Right lobe of liver (tissue), 4 donors: ENCODE measurements at regions not wholly inside any gene's neighbourhood (a gene's known extent, or its start where the extent isn't known, plus 50 kb on each side); places are given as distances from the start of the nearest gene placed in this dataset.

Source experiments
- POLR2A ChIP-seq: fragments of 450-650 bp; IDR thresholded peaks from one replicate; pipeline ENCODE4 v1.6.1; 2017; ENCODE audit warnings: antibody characterized with exemption, mild to moderate bottlenecking
- TF ChIP-seq, protein P1 (sequence below), 4 donors: fragments of 200-600 bp in 3 of 4; fragments of 450-650 bp in 1 of 4; IDR thresholded peaks; one replicate each; pipeline versions ENCODE4 v1.5.1 to v1.8.0; 2016 to 2022; ENCODE audit warnings: antibody characterized with exemption in 4 of 4, mild to moderate bottlenecking in 2 of 4
- donor health status: DM: no; HTN: no; CAD: no.
- donor health status: DM: no; HTN: no; CAD: no.
- donor health status: DM: no; HTN: yes; CAD: no.

GRCh38 chr16:63416712-63417111 lies 1380.5 kb upstream of the CDH8 start:
- TF ChIP-seq, protein P1, sequence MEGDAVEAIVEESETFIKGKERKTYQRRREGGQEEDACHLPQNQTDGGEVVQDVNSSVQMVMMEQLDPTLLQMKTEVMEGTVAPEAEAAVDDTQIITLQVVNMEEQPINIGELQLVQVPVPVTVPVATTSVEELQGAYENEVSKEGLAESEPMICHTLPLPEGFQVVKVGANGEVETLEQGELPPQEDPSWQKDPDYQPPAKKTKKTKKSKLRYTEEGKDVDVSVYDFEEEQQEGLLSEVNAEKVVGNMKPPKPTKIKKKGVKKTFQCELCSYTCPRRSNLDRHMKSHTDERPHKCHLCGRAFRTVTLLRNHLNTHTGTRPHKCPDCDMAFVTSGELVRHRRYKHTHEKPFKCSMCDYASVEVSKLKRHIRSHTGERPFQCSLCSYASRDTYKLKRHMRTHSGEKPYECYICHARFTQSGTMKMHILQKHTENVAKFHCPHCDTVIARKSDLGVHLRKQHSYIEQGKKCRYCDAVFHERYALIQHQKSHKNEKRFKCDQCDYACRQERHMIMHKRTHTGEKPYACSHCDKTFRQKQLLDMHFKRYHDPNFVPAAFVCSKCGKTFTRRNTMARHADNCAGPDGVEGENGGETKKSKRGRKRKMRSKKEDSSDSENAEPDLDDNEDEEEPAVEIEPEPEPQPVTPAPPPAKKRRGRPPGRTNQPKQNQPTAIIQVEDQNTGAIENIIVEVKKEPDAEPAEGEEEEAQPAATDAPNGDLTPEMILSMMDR (IDR thresholded peaks at IDR 0.05) = no peak
- no peak for TF ChIP-seq POLR2A
